IMR-90 (cell line): ENCODE measurements at regions not wholly inside any gene's neighbourhood (a gene's known extent, or its start where the extent isn't known, plus 50 kb on each side); places are given as distances from the start of the nearest gene placed in this dataset.

Source experiments
- BHLHE40 ChIP-seq: fragments of 150-350 bp; IDR thresholded peaks from 2 replicates; pipeline ENCODE4 v1.6.1; 2016; ENCODE audit warnings: mild to moderate bottlenecking, low read depth, low read length
- CEBPB ChIP-seq: IDR thresholded peaks from 2 replicates; pipeline ENCODE4 v1.6.1; 2012; ENCODE audit warnings: low read depth, low read length, improper control_type of control experiment
- CTCF ChIP-seq: conservative IDR thresholded peaks from 2 replicates; pipeline ENCODE4 v1.5.1; 2012; ENCODE audit warnings: mild to moderate bottlenecking, low read depth, low read length, improper control_type of control experiment
- MAZ ChIP-seq: IDR thresholded peaks from 2 replicates; pipeline ENCODE4 v1.6.1; 2012; ENCODE audit warnings: low read depth, mild to moderate bottlenecking, low read length, improper control_type of control experiment, moderate library complexity, borderline replicate concordance
- MXI1 ChIP-seq: IDR thresholded peaks from 2 replicates; pipeline ENCODE4 v1.6.1; 2012; ENCODE audit warnings: low read depth, mild to moderate bottlenecking, low read length, moderate library complexity, borderline replicate concordance
- POLR2A ChIP-seq: IDR thresholded peaks from 2 replicates; pipeline ENCODE4 v1.6.1; 2012; ENCODE audit warnings: mild to moderate bottlenecking, low read depth, low read length
- RAD21 ChIP-seq: IDR thresholded peaks from 2 replicates; pipeline ENCODE4 v1.6.1; 2012; ENCODE audit warnings: low read length, improper control_type of control experiment
- RFX5 ChIP-seq: IDR thresholded peaks from 2 replicates; pipeline ENCODE4 v1.8.0; 2012; ENCODE audit warnings: low read depth, mild to moderate bottlenecking, low read length, moderate library complexity
- SMC3 ChIP-seq: fragments of 150-350 bp; IDR thresholded peaks from 2 replicates; pipeline ENCODE4 v1.6.1; 2016; ENCODE audit warnings: low read depth, mild to moderate bottlenecking, antibody characterized with exemption, low read length, moderate library complexity

GRCh38 chr13:56102641-56103040, 1038.1 kb upstream of the PRR20A start:
- TF ChIP-seq CTCF, result no peak
- no peak for TF ChIP-seq POLR2A
- no peak for TF ChIP-seq SMC3
- no peak for TF ChIP-seq MXI1
- no peak for TF ChIP-seq BHLHE40
- TF ChIP-seq RFX5, result no peak
- TF ChIP-seq MAZ, result no peak
- TF ChIP-seq CEBPB, result no peak
- TF ChIP-seq RAD21, result no peak
